Natural killer cell (primary cell): ENCODE measurements at regions not wholly inside any gene's neighbourhood (a gene's known extent, or its start where the extent isn't known, plus 50 kb on each side); places are given as distances from the start of the nearest gene placed in this dataset.

Experiments used
- ATAC-seq, 3 donors: fragments of 150-1000 bp in 2 of 3; fragments of 200-7000 bp in 1 of 3; cut with Tn5 transposase; 1 replicate in 1 of 3; 2 replicates in 2 of 3; pipeline ENCODE4 v1.10.0; 2021; ENCODE audit warnings: mild to moderate bottlenecking in 2 of 3, moderate library complexity in 2 of 3
- DNase-seq, 2 donors: peaks; one replicate each; pipeline versions ENCODE4 v3.0.0 to v3.0.0-alpha.2; 2013 to 2021; ENCODE audit warnings: mixed read lengths in 1 of 2
- H3K27ac ChIP-seq: one replicate; pipeline ENCODE4 v1.5.1; 2013; ENCODE audit warnings: mild to moderate bottlenecking, low read length
- H3K27me3 ChIP-seq: one replicate; pipeline ENCODE4 v1.6.1; 2013; ENCODE audit warnings: low read length; ENCODE audit not compliant: control insufficient read depth, insufficient read depth
- H3K36me3 ChIP-seq: one replicate; pipeline ENCODE4 v1.6.1; 2013; ENCODE audit warnings: low read length; ENCODE audit not compliant: control insufficient read depth, insufficient read depth
- H3K4me1 ChIP-seq: one replicate; pipeline ENCODE4 v1.6.1; 2013; ENCODE audit warnings: low read length; ENCODE audit not compliant: control insufficient read depth, insufficient read depth
- H3K4me3 ChIP-seq: one replicate; pipeline ENCODE4 v1.5.1; 2013; ENCODE audit warnings: low read length
- H3K9me3 ChIP-seq: one replicate; pipeline ENCODE4 v1.6.1; 2013; ENCODE audit warnings: low read length; ENCODE audit not compliant: control insufficient read depth, insufficient read depth
- H3K27ac Mint-ChIP-seq, 2 donors: one replicate each; pipeline ENCODE4 v1.8.0; 2022; ENCODE audit warnings: mild to moderate bottlenecking in 2 of 2, mixed read lengths in 2 of 2, moderate library complexity in 1 of 2
- H3K27me3 Mint-ChIP-seq, 2 donors: one replicate each; pipeline ENCODE4 v1.8.0; 2022; ENCODE audit warnings: low read depth in 2 of 2, mixed read lengths in 2 of 2
- H3K36me3 Mint-ChIP-seq: one replicate; pipeline ENCODE4 v1.8.0; 2022; ENCODE audit warnings: mixed read lengths
- H3K4me1 Mint-ChIP-seq, 2 donors: one replicate each; pipeline ENCODE4 v1.8.0; 2022; ENCODE audit warnings: mixed read lengths in 2 of 2
- H3K4me3 Mint-ChIP-seq: one replicate; pipeline ENCODE4 v1.8.0; 2022; ENCODE audit warnings: mild to moderate bottlenecking, moderate library complexity, mixed read lengths
- H3K9me3 Mint-ChIP-seq, 2 donors: one replicate each; pipeline ENCODE4 v1.8.0; 2022; ENCODE audit warnings: mixed read lengths in 2 of 2
- CTCF ChIP-seq: fragments of 200-600 bp; IDR thresholded peaks from one replicate; pipeline ENCODE4 v1.8.0; 2022; ENCODE audit warnings: antibody characterized with exemption
- WGBS: methylation state at CpG from one replicate; pipeline ENCODE4 v1.1.7; 2013; ENCODE audit warnings: missing lambda C conversion rate; ENCODE audit not compliant: insufficient coverage; 5-methylcytosine and 5-hydroxymethylcytosine counted together
- intact Hi-C: fragments of 100-400 bp; cut with micrococcal nuclease; formaldehyde crosslinking; loops from one replicate; pipeline ENCODE4 v1.14.2; 2022

- H3K27me3 ChIP-seq = no peaks in the 10 kb centered on the region
- 100% methylated on average over 1 of the region's 1 CpG for WGBS
- DNase-seq = no peak
- H3K4me3 Mint-ChIP-seq = no peak overlapping the region
- no peak overlapping the region for H3K27ac ChIP-seq
- no peak for ATAC-seq
- no peaks in the 10 kb centered on the region for H3K4me1 Mint-ChIP-seq
- H3K4me3 ChIP-seq = no peak overlapping the region
- no peaks in the 10 kb centered on the region for H3K36me3 ChIP-seq
- H3K4me1 ChIP-seq = no peaks in the 10 kb centered on the region
- no peaks in the 10 kb centered on the region for H3K36me3 Mint-ChIP-seq
- no peak overlapping the region for H3K27ac Mint-ChIP-seq
- no peaks in the 10 kb centered on the region for H3K27me3 Mint-ChIP-seq
- intact Hi-C loops = no loop called here
- H3K9me3 ChIP-seq = no peaks in the 10 kb centered on the region
- TF ChIP-seq CTCF = no peak
- H3K9me3 Mint-ChIP-seq = peaks cover 0 to 2% of the 10 kb centered on the region in 2 donors
Measured at GRCh38 chr7:113410796-113411195, 292.4 kb upstream of the SMIM30 start.

GRCh38 chr7:113408999-113409398, 290.6 kb upstream of the SMIM30 start:
- H3K4me3 Mint-ChIP-seq = no peak overlapping the region
- peaks cover 0 to 2% of the 10 kb centered on the region in 2 donors for H3K9me3 Mint-ChIP-seq
- no peaks in the 10 kb centered on the region for H3K27me3 ChIP-seq
- 62% methylated on average over 1 of the region's 1 CpG for WGBS
- H3K27ac ChIP-seq = no peak overlapping the region
- no peaks in the 10 kb centered on the region for H3K4me1 ChIP-seq
- no peak for ATAC-seq
- no peaks in the 10 kb centered on the region for H3K36me3 ChIP-seq
- H3K4me1 Mint-ChIP-seq = no peaks in the 10 kb centered on the region
- no peaks in the 10 kb centered on the region for H3K9me3 ChIP-seq
- H3K27me3 Mint-ChIP-seq = no peaks in the 10 kb centered on the region
- no peak for TF ChIP-seq CTCF
- no peak for DNase-seq
- H3K36me3 Mint-ChIP-seq = no peaks in the 10 kb centered on the region
- intact Hi-C loops = no loop called here
- no peak overlapping the region for H3K27ac Mint-ChIP-seq
- no peak overlapping the region for H3K4me3 ChIP-seq

- Mint-ChIP-seq H3K4me1 (no peaks in the 10 kb centered on the region), H3K36me3 (no peaks in the 10 kb centered on the region), H3K27me3 (no peaks in the 10 kb centered on the region), H3K9me3 (no peaks in the 10 kb centered on the region), H3K4me3 (no peak overlapping the region), H3K27ac (no peak overlapping the region)
- intact Hi-C loops = no loop called here
- Histone ChIP-seq H3K27me3 (no peaks in the 10 kb centered on the region), H3K4me1 (no peaks in the 10 kb centered on the region), H3K4me3 (no peak overlapping the region), H3K9me3 (no peaks in the 10 kb centered on the region), H3K36me3 (no peaks in the 10 kb centered on the region), H3K27ac (no peak overlapping the region)
- DNase-seq (no peak), ATAC-seq (no peak)
- no peak for TF ChIP-seq CTCF
- 88% methylated on average over 2 of the region's 4 CpGs for WGBS
Measured at GRCh38 chr7:113405296-113406056, 287.1 kb upstream of the SMIM30 start.

GRCh38 chr7:113404245-113404644, 285.9 kb upstream of the SMIM30 start:
- Mint-ChIP-seq H3K9me3 (peaks cover 5 to 7% of the 10 kb centered on the region in 2 donors), H3K27me3 (no peaks in the 10 kb centered on the region), H3K4me1 (no peaks in the 10 kb centered on the region), H3K27ac (no peak overlapping the region), H3K4me3 (no peak overlapping the region), H3K36me3 (no peaks in the 10 kb centered on the region)
- Histone ChIP-seq H3K4me3 (no peak overlapping the region), H3K27me3 (no peaks in the 10 kb centered on the region), H3K4me1 (no peaks in the 10 kb centered on the region), H3K36me3 (no peaks in the 10 kb centered on the region), H3K27ac (no peak overlapping the region), H3K9me3 (no peaks in the 10 kb centered on the region)
- no peak for TF ChIP-seq CTCF
- DNase-seq = no peak
- no peak for ATAC-seq
- 48% methylated on average over 7 of the region's 8 CpGs for WGBS
- intact Hi-C loops = no loop called here
